Tibial nerve (tissue), 4 donors: ENCODE measurements at regions not wholly inside any gene's neighbourhood (a gene's known extent, or its start where the extent isn't known, plus 50 kb on each side); places are given as distances from the start of the nearest gene placed in this dataset.
A peak's percentile ranks its signal among the peaks of the same experiment; 100 is the strongest.

ENCODE experiments used
- DNase-seq, 2 donors: peaks; one replicate each; pipeline ENCODE4 v3.0.0-alpha.2; 2019; ENCODE audit warnings: low spot score in 2 of 2
- H3K27ac ChIP-seq, 4 donors: fragments of 200-600 bp; sonication (generic) in 3 of 4; one replicate each; pipeline ENCODE4 v1.5.1; 2017 to 2019; ENCODE audit warnings: mild to moderate bottlenecking in 1 of 4
- H3K27me3 ChIP-seq, 2 donors: fragments of 200-600 bp; sonication (generic) in 1 of 2; one replicate each; pipeline versions ENCODE4 v1.5.1 to v1.6.0; 2017 to 2019
- H3K36me3 ChIP-seq, 3 donors: fragments of 200-600 bp; sonication (generic); one replicate each; pipeline ENCODE4 v1.5.1; 2018 to 2019
- H3K4me1 ChIP-seq, 4 donors: fragments of 200-600 bp; sonication (generic) in 3 of 4; one replicate each; pipeline ENCODE4 v1.5.1; 2017 to 2019
- H3K4me3 ChIP-seq, 4 donors: fragments of 200-600 bp; sonication (generic) in 3 of 4; one replicate each; pipeline ENCODE4 v1.5.1; 2017 to 2019; ENCODE audit warnings: mild to moderate bottlenecking in 1 of 4, moderate library complexity in 1 of 4
- H3K9me3 ChIP-seq, 4 donors: fragments of 200-600 bp; sonication (generic) in 3 of 4; one replicate each; pipeline ENCODE4 v1.5.1; 2017 to 2019
- CTCF ChIP-seq, 5 experiments: fragments of 200-600 bp in 3 of 5; fragments of 450-650 bp in 2 of 5; sonication (generic) in 3 of 5; IDR thresholded peaks; one replicate each; pipeline ENCODE4 v1.5.1; 2016 to 2019; ENCODE audit warnings: antibody characterized with exemption in 5 of 5, mild to moderate bottlenecking in 3 of 5, moderate library complexity in 2 of 5
- EP300 ChIP-seq, 2 donors: sonication (generic); formaldehyde crosslinking; IDR thresholded peaks; one replicate each; pipeline ENCODE4 v1.6.1; 2017; ENCODE audit warnings: antibody characterized with exemption in 2 of 2, mild to moderate bottlenecking in 1 of 2
- POLR2A ChIP-seq, 2 donors: fragments of 450-650 bp; IDR thresholded peaks; one replicate each; pipeline ENCODE4 v1.6.1; 2017; ENCODE audit warnings: antibody characterized with exemption in 2 of 2, mild to moderate bottlenecking in 2 of 2, moderate library complexity in 2 of 2
- WGBS, 2 donors: methylation state at CpG; one replicate each; pipeline ENCODE4 v1.1.5; 2018; 5-methylcytosine and 5-hydroxymethylcytosine counted together

GRCh38 chr3:3589715-3590130 lies 209.5 kb upstream of the LRRN1 start:
- 74 to 80% methylated on average over 3 of the region's 3 CpGs for WGBS, 2 donors
- H3K9me3 ChIP-seq = no peaks in the 10 kb centered on the region
- no peaks in the 10 kb centered on the region for H3K4me1 ChIP-seq
- no peaks in the 10 kb centered on the region for H3K27me3 ChIP-seq
- no peak for DNase-seq
- no peaks in the 10 kb centered on the region for H3K36me3 ChIP-seq
- no peak overlapping the region for H3K4me3 ChIP-seq
- H3K27ac ChIP-seq = no peak overlapping the region
- TF ChIP-seq CTCF (IDR thresholded peaks at IDR 0.05) (no peak), POLR2A (IDR thresholded peaks at IDR 0.05) (no peak), EP300 (IDR thresholded peaks at IDR 0.05) (no peak)

GRCh38 chr3:3587647-3587972 lies 211.6 kb upstream of the LRRN1 start:
- Histone ChIP-seq H3K4me3 (no peak overlapping the region), H3K9me3 (no peaks in the 10 kb centered on the region), H3K4me1 (no peaks in the 10 kb centered on the region), H3K27me3 (no peaks in the 10 kb centered on the region), H3K27ac (no peak overlapping the region), H3K36me3 (no peaks in the 10 kb centered on the region)
- no peak for TF ChIP-seq POLR2A (IDR thresholded peaks at IDR 0.05)
- TF ChIP-seq CTCF (IDR thresholded peaks at IDR 0.05) = no peak
- no peak for TF ChIP-seq EP300 (IDR thresholded peaks at IDR 0.05)
- no peak for DNase-seq
- 31 to 34% methylated on average over 4 of the region's 4 CpGs for WGBS, 2 donors

GRCh38 chr3:3586843-3587646 lies 212.2 kb upstream of the LRRN1 start:
- no peak for DNase-seq
- H3K4me1 ChIP-seq = no peaks in the 10 kb centered on the region
- no peak overlapping the region for H3K4me3 ChIP-seq
- 34 to 36% methylated on average over 8 of the region's 8 CpGs for WGBS, 2 donors
- peak in 1 of 2 donors; percentile 48 for TF ChIP-seq EP300 (IDR thresholded peaks at IDR 0.05)
- no peak for TF ChIP-seq POLR2A (IDR thresholded peaks at IDR 0.05)
- H3K27me3 ChIP-seq = no peaks in the 10 kb centered on the region
- no peak overlapping the region for H3K27ac ChIP-seq
- no peaks in the 10 kb centered on the region for H3K9me3 ChIP-seq
- no peaks in the 10 kb centered on the region for H3K36me3 ChIP-seq

GRCh38 chr3:3586336-3586735 lies 212.9 kb upstream of the LRRN1 start:
- WGBS, 2 donors = 84 to 86% methylated on average over 3 of the region's 3 CpGs
- no peaks in the 10 kb centered on the region for H3K27me3 ChIP-seq
- no peak for TF ChIP-seq CTCF (IDR thresholded peaks at IDR 0.05)
- TF ChIP-seq POLR2A (IDR thresholded peaks at IDR 0.05) = no peak
- no peak for TF ChIP-seq EP300 (IDR thresholded peaks at IDR 0.05)
- no peak overlapping the region for H3K27ac ChIP-seq
- no peak overlapping the region for H3K4me3 ChIP-seq
- no peaks in the 10 kb centered on the region for H3K4me1 ChIP-seq
- no peaks in the 10 kb centered on the region for H3K36me3 ChIP-seq
- no peak for DNase-seq
- no peaks in the 10 kb centered on the region for H3K9me3 ChIP-seq

GRCh38 chr3:3579658-3580057 lies 219.6 kb upstream of the LRRN1 start:
- WGBS, 2 donors = 73 to 80% methylated on average over 2 of the region's 2 CpGs
- no peak for TF ChIP-seq CTCF (IDR thresholded peaks at IDR 0.05)
- Histone ChIP-seq H3K9me3 (no peaks in the 10 kb centered on the region), H3K4me3 (no peak overlapping the region), H3K4me1 (no peaks in the 10 kb centered on the region), H3K27me3 (no peaks in the 10 kb centered on the region), H3K27ac (no peak overlapping the region), H3K36me3 (no peaks in the 10 kb centered on the region)
- DNase-seq = no peak

- TF ChIP-seq POLR2A (IDR thresholded peaks at IDR 0.05) (no peak), CTCF (IDR thresholded peaks at IDR 0.05) (no peak), EP300 (IDR thresholded peaks at IDR 0.05) (no peak)
- Histone ChIP-seq H3K36me3 (no peaks in the 10 kb centered on the region), H3K4me3 (no peak overlapping the region), H3K27ac (no peak overlapping the region), H3K27me3 (no peaks in the 10 kb centered on the region), H3K4me1 (no peaks in the 10 kb centered on the region), H3K9me3 (no peaks in the 10 kb centered on the region)
- DNase-seq = no peak
- WGBS, 2 donors = 38 to 50% methylated on average over 4 of the region's 4 CpGs
Observed at GRCh38 chr3:3578718-3579117, 220.5 kb upstream of the LRRN1 start.
